ENCODE measurements at regions not wholly inside any gene's neighbourhood (a gene's known extent, or its start where the extent isn't known, plus 50 kb on each side); places are given as distances from the start of the nearest gene placed in this dataset.

DNA sequence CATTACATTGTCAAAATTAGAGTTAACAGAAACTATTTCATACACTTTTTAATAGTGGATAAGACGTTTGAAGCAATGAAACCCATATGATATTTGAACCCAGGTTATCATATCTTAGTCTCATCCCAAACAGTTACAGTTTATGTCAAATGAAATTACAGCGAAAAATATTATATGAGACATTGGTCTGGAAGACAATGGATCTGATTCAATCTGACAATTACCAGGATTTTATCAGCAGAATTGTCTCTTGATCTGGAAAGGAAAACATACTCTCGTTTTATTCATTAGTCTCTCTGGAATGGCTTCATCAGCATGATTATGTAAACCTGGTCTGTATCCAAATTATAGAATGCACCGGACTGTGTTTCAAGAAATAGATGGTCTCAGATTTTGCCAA, 818.6 kb downstream of the NCAM2 start:
- Mint-ChIP-seq H3K9me3 (peaks cover 18 to 24% of the 10 kb centered on the region in 2 donors), H3K4me3 (no peak overlapping the region), H3K27me3 (ENCODE audit: low read depth in 2 of 2) (no peaks in the 10 kb centered on the region), H3K4me1 (no peaks in the 10 kb centered on the region), H3K27ac (no peak overlapping the region), H3K36me3 (peaks cover 9% of the 10 kb centered on the region)
- no peaks in the 10 kb centered on the region for H3K9me3 ChIP-seq (ENCODE audit: control insufficient read depth, insufficient read depth, low read length)
- H3K4me3 ChIP-seq (ENCODE audit: low read length) = no peak overlapping the region
- H3K27me3 ChIP-seq (ENCODE audit: control insufficient read depth, insufficient read depth, low read length) = no peaks in the 10 kb centered on the region
- H3K27ac ChIP-seq (ENCODE audit: low read length) = no peak overlapping the region
- intact Hi-C loops (cut with micrococcal nuclease) = no loop called here
- H3K4me1 ChIP-seq (ENCODE audit: control insufficient read depth, insufficient read depth, low read length) = no peaks in the 10 kb centered on the region
- no peaks in the 10 kb centered on the region for H3K36me3 ChIP-seq (ENCODE audit: control insufficient read depth, insufficient read depth, low read length)
- DNase-seq (no peak), ATAC-seq (no peak)
- 82% methylated on average over 2 of the region's 4 CpGs for WGBS (ENCODE audit: insufficient coverage)
- TF ChIP-seq, protein P1, sequence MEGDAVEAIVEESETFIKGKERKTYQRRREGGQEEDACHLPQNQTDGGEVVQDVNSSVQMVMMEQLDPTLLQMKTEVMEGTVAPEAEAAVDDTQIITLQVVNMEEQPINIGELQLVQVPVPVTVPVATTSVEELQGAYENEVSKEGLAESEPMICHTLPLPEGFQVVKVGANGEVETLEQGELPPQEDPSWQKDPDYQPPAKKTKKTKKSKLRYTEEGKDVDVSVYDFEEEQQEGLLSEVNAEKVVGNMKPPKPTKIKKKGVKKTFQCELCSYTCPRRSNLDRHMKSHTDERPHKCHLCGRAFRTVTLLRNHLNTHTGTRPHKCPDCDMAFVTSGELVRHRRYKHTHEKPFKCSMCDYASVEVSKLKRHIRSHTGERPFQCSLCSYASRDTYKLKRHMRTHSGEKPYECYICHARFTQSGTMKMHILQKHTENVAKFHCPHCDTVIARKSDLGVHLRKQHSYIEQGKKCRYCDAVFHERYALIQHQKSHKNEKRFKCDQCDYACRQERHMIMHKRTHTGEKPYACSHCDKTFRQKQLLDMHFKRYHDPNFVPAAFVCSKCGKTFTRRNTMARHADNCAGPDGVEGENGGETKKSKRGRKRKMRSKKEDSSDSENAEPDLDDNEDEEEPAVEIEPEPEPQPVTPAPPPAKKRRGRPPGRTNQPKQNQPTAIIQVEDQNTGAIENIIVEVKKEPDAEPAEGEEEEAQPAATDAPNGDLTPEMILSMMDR (IDR thresholded peaks at IDR 0.05) = no peak

DNA sequence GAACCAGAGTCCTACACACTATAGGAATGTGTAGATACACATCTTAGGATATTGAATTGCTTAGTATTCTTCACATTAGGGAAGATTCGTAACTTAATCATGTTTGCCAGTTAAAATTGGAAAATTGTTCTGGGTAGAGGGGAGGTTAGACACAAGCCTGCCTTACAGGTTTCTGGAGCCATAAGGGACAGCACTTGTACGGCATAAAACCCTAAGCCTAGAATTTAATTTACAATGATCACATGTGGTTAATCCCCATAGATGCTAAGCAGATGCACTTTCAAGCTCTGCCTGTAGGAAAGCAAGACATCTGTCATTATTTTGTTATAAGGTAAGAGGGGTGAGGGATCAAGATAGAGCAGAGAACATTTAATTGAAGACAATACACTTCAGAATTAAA, 820.7 kb downstream of the NCAM2 start:
- no peaks in the 10 kb centered on the region for H3K36me3 Mint-ChIP-seq
- intact Hi-C loops (cut with micrococcal nuclease) = no loop called here
- Histone ChIP-seq H3K27me3 (ENCODE audit: control insufficient read depth, insufficient read depth, low read length) (no peaks in the 10 kb centered on the region), H3K27ac (ENCODE audit: low read length) (no peak overlapping the region), H3K4me1 (ENCODE audit: control insufficient read depth, insufficient read depth, low read length) (no peaks in the 10 kb centered on the region), H3K4me3 (ENCODE audit: low read length) (no peak overlapping the region), H3K36me3 (ENCODE audit: control insufficient read depth, insufficient read depth, low read length) (no peaks in the 10 kb centered on the region), H3K9me3 (ENCODE audit: control insufficient read depth, insufficient read depth, low read length) (no peaks in the 10 kb centered on the region)
- DNase-seq = no peak
- ATAC-seq = no peak
- no peak overlapping the region for H3K4me3 Mint-ChIP-seq
- H3K27ac Mint-ChIP-seq = no peak overlapping the region
- no peaks in the 10 kb centered on the region for H3K27me3 Mint-ChIP-seq (ENCODE audit: low read depth in 2 of 2)
- H3K4me1 Mint-ChIP-seq = no peaks in the 10 kb centered on the region
- peaks cover 13% of the 10 kb centered on the region in 2 donors for H3K9me3 Mint-ChIP-seq
- TF ChIP-seq, protein P1 (IDR thresholded peaks at IDR 0.05) = no peak
- WGBS (ENCODE audit: insufficient coverage) = 58% methylated on average over 1 of the region's 2 CpGs

DNA sequence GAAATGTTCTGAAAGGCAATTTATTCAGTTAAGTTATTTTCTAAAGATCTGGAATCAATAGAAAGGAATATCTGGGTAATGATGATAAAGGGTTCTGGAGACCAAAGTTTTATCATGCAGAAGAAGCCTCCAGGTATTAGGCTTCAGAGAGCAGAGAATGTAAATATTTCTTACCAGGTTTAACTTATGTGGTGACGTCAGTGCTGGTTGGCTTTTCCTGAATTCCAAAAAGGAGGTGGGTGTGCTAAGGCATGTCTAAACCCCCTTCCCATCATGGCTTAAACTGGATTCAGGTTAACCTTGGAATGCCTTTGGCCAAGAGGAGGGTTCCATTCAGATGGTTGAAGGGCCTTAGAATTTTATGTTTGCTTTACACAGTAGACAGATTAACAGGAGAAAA, 829.9 kb downstream of the NCAM2 start:
- no peaks in the 10 kb centered on the region for H3K4me1 ChIP-seq (ENCODE audit: control insufficient read depth, insufficient read depth, low read length)
- no peaks in the 10 kb centered on the region for H3K9me3 ChIP-seq (ENCODE audit: control insufficient read depth, insufficient read depth, low read length)
- intact Hi-C loops (cut with micrococcal nuclease) = no loop called here
- no peaks in the 10 kb centered on the region for H3K36me3 ChIP-seq (ENCODE audit: control insufficient read depth, insufficient read depth, low read length)
- H3K27me3 ChIP-seq (ENCODE audit: control insufficient read depth, insufficient read depth, low read length) = no peaks in the 10 kb centered on the region
- Mint-ChIP-seq H3K27ac (no peak overlapping the region), H3K4me3 (no peak overlapping the region), H3K9me3 (peaks cover 17 to 20% of the 10 kb centered on the region in 2 donors), H3K36me3 (peaks cover 13% of the 10 kb centered on the region), H3K27me3 (ENCODE audit: low read depth in 2 of 2) (no peaks in the 10 kb centered on the region), H3K4me1 (no peaks in the 10 kb centered on the region)
- ATAC-seq = no peak
- no CpG with 5 or more reads among the region's 1 CpG for WGBS (ENCODE audit: insufficient coverage)
- no peak for DNase-seq
- TF ChIP-seq, protein P1 (IDR thresholded peaks at IDR 0.05) = no peak
- no peak overlapping the region for H3K27ac ChIP-seq (ENCODE audit: low read length)
- no peak overlapping the region for H3K4me3 ChIP-seq (ENCODE audit: low read length)

DNA sequence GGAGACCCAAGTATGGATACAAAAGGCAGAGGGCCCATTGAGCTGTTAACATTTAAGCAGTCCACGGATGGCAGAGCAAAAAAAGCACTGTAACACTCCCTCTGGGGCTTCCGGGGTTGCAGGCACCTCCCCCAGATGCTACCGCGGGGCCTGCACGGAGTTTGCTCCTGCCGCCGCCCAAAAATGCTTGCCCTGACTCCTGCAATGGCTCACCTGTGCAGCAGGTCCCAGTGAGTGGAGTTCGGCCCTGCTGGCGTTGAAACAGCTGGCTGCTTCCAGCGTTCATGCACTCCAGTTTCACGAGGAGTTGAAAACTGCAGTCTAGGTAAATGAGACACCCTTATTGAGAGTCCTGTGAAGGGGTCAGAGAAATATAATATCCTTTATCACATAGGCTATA, 832.8 kb downstream of the NCAM2 start:
- Histone ChIP-seq H3K27me3 (ENCODE audit: control insufficient read depth, insufficient read depth, low read length) (no peaks in the 10 kb centered on the region), H3K36me3 (ENCODE audit: control insufficient read depth, insufficient read depth, low read length) (no peaks in the 10 kb centered on the region), H3K4me1 (ENCODE audit: control insufficient read depth, insufficient read depth, low read length) (no peaks in the 10 kb centered on the region), H3K27ac (ENCODE audit: low read length) (no peak overlapping the region), H3K4me3 (ENCODE audit: low read length) (no peak overlapping the region), H3K9me3 (ENCODE audit: control insufficient read depth, insufficient read depth, low read length) (no peaks in the 10 kb centered on the region)
- peaks cover 13% of the 10 kb centered on the region for H3K36me3 Mint-ChIP-seq
- 84% methylated on average over 11 of the region's 11 CpGs for WGBS (ENCODE audit: insufficient coverage)
- no peak for DNase-seq
- peaks cover 15 to 17% of the 10 kb centered on the region in 2 donors for H3K9me3 Mint-ChIP-seq
- no peak overlapping the region for H3K4me3 Mint-ChIP-seq
- no peaks in the 10 kb centered on the region for H3K27me3 Mint-ChIP-seq (ENCODE audit: low read depth in 2 of 2)
- H3K27ac Mint-ChIP-seq = no peak overlapping the region
- intact Hi-C loops (cut with micrococcal nuclease) = no loop called here
- ATAC-seq = no peak
- no peaks in the 10 kb centered on the region for H3K4me1 Mint-ChIP-seq
- TF ChIP-seq, protein P1 (IDR thresholded peaks at IDR 0.05) = no peak

Measured in natural killer cell (primary cell).